ENCODE measurements at regions not wholly inside any gene's neighbourhood (a gene's known extent, or its start where the extent isn't known, plus 50 kb on each side); places are given as distances from the start of the nearest gene placed in this dataset.
A peak's percentile ranks its signal among the peaks of the same experiment; 100 is the strongest.

GRCh38 chr9:78860801-78861475, 564.0 kb downstream of the PSAT1 start:
- DNase-seq (ENCODE audit: low spot score) = no peak

DNA sequence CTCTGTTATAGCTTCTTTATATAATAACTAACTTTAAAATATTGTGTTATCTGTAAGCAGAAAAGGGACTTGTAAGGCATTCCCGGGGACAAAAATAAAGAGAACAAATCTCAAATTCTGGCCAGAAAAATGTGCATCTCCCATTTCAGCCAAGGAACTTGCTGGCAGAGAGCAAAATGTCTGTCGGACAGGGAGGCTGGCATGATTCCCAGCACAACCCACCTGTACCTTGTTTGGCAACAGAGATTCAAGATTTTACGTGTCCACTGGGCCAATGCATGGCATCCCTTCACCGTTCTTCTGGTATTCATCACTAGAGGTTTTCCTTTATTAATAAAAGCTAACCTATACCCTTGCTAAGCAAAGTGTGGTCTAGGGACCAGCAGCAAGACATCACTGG, 566.6 kb downstream of the PSAT1 start:
- DNase-seq (ENCODE audit: low spot score) = no peak

DNA sequence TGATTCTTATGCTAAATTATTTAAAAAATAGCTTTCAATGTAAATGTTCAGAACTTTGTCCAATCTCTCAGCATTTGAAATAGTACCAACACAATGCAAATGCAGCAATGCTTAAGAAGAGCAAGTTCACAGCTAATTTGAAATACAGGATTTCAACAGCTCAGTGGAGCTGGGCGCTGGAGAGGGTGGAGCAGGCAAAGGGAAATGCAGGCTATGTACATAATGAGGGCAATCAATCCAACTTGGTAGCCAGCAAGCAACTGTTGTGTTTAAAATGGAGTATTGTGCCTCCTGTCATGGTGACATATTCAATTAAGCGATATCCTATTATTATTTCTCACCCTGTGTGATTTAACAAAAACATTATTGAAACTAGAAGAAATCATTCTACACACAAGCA, 568.8 kb downstream of the PSAT1 start:
- DNase-seq (ENCODE audit: low spot score) = peak; percentile 63

GRCh38 chr9:78866207-78867132, 569.5 kb downstream of the PSAT1 start:
- DNase-seq (ENCODE audit: low spot score) = peak; percentile 98

DNA sequence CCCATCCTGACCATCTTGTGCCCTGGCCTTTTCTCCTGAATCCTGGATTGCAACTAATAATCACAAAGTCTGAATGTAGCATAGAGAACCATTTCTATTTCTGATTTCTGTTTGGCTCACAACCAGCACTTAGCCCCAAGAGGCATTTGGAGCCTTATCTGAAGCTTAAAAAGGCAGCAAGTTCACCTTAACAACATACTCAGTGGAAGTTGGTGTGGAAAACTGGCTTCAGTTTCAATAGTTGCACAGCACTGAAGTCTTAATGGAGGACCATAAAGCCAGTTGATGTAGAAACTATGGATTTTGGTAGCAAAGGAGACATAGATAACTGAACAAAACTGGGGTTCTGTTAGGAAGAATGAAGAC, 574.1 kb downstream of the PSAT1 start:
- DNase-seq (ENCODE audit: low spot score) = no peak

GRCh38 chr9:78871452-78872331, 574.8 kb downstream of the PSAT1 start:
- DNase-seq (ENCODE audit: low spot score) = peak; percentile 98

DNA sequence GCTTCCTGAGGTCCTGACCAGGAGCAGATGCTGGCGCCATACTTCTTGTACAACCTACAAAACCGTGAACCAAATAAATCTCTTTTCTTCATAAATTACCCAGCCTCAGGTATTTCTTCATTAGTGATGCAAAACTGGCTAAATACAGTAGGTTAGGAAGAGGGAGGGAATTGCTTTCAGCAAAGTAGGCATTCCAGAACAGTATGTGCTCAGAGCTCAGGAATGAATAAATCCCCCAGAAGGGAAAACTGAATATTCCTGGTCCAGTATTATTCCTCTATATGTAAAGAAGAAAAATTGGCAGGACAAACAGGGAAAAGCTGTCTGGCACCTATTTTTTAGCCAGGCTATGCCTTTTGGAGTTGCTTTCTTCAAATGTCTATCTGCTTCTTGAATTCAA, 577.1 kb downstream of the PSAT1 start:
- DNase-seq (ENCODE audit: low spot score) = no peak

DNA sequence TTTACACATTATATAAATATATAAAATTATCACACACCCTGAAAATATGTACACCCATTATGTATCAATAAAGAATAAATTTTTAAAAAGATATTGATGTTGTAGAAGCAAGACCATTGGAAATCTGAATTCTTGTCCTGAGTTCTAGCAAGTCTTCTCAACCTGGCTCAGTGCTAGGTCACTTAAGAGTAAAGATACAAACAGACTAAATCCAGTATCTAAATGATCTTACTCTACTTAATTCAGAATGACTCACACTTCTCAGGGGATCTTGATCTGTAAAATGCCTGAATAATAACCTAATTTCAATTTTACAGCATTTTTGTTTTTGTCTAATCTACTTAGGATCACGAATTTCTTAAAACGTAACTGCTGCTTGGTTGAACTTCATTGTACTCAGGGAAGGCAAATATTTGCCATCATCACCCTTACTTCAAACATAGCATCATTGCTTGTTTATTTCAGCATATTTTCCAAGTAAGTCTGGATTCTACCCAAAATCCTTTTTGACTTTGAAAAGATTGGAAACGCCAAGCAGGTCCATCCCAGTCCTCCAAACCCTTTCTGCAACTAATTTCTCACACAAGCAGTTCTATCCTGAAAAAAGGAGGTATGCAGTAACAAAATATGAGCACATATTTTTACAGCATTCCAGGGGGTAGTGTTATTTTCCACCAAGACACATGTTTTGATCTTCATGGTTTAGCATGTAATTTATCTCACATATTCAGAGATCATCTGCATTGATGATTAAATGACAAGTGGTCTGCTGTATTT, 582.6 kb downstream of the PSAT1 start:
- no peak for DNase-seq (ENCODE audit: low spot score)

GRCh38 chr9:78881295-78881694, 584.4 kb downstream of the PSAT1 start:
- no peak for DNase-seq (ENCODE audit: low spot score)

- DNase-seq (ENCODE audit: low spot score) = no peak
Measured at GRCh38 chr9:78882481-78882880, 585.6 kb downstream of the PSAT1 start.

DNA sequence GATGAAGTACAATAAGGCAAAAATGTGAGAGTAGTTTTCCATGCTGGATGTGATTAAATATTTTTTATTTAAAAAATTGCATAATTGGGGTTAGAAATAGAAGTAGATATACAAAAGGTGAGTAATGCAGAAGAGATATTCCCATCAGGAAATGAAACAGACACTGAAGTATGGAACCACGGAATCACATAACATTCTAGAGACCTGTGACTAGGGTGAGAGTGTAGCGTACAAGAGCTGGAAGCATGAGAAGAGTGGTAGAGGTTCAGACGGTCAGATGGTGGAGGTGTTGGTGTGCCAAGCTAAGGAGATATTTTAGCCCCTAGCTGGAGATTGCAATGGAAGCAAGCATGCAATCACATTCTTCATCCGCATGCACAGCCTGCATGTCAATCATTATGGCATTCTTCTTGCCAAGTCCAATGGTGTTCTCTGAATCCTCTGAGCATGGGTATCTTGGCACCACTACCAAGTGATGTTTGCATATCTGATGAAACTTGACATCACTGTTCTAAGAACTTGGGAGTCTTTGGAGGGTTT, 587.8 kb downstream of the PSAT1 start:
- no peak for DNase-seq (ENCODE audit: low spot score)

GRCh38 chr9:78892182-78892581, 595.3 kb downstream of the PSAT1 start:
- no peak for DNase-seq (ENCODE audit: low spot score)

GRCh38 chr9:78892769-78893168, 595.8 kb downstream of the PSAT1 start:
- no peak for DNase-seq (ENCODE audit: low spot score)

GRCh38 chr9:78893774-78894401, 597.0 kb downstream of the PSAT1 start:
- no peak for DNase-seq (ENCODE audit: low spot score)

DNA sequence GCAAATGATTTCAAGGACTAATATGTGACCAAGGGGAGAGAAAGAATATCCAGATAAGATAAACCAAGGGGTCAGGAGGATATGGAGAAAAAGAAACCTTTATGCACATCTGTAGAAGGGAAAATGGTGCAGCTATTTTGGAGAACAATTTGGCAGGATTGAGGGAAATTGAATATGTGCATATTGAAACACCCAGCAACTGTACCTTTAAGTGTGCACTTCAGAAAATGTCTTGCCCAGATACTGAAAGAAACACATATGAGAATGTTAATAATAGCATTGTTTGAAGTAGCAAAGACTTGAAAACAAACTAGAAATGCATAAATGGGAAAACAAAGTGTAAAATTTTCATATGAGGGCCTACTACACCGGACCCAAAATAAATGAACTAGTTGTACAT, 599.6 kb downstream of the PSAT1 start:
- DNase-seq (ENCODE audit: low spot score) = no peak

DNA sequence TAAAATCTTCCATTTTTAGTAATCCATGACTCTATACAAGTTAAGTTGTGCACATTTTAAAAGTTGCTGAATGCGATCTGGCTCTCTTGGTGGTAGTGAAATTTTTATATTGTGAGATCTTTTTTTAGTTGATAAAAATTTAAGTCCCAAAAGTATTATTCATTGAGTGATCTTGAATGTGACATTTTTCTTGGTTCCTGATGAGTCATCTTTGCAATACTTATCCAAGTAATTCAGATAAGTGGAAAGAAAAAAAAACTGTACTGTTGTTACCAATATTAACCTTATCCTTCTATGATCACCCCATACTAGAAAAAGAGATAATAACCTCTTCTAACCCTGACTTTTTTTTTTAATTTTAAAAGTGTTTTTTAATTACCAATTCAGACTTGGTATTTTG, 601.3 kb downstream of the PSAT1 start:
- DNase-seq (ENCODE audit: low spot score) = peak; percentile 26

DNA sequence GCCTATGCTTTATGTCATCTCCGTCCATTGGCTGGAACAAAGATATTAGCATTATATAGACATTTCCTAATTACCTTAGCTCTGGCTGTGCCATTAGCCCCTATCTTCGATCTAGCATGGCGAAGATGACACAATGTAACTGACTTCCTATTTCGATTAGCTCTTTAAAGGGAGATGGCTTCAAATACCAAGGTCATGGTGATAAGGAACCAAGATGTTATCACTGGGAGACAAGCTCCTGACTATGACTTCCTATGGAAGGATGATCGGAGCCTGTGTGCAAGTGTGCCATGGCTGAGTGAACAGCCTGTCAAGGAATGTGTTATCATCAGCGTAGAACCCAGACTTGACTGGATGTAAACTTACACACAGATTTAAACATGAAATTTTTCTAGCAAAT, 602.1 kb downstream of the PSAT1 start:
- no peak for DNase-seq (ENCODE audit: low spot score)

GRCh38 chr9:78900500-78900899, 603.6 kb downstream of the PSAT1 start:
- DNase-seq (ENCODE audit: low spot score) = no peak

- no peak for DNase-seq (ENCODE audit: low spot score)
Measured at GRCh38 chr9:78902051-78902450, 605.1 kb downstream of the PSAT1 start.

GRCh38 chr9:78903581-78903980, 606.7 kb downstream of the PSAT1 start:
- DNase-seq (ENCODE audit: low spot score) = no peak

- DNase-seq (ENCODE audit: low spot score) = no peak
Measured at GRCh38 chr9:78904686-78905085, 607.8 kb downstream of the PSAT1 start.

Measured in A172 (cell line).